ENCODE measurements at regions not wholly inside any gene's neighbourhood (a gene's known extent, or its start where the extent isn't known, plus 50 kb on each side); places are given as distances from the start of the nearest gene placed in this dataset.

DNA sequence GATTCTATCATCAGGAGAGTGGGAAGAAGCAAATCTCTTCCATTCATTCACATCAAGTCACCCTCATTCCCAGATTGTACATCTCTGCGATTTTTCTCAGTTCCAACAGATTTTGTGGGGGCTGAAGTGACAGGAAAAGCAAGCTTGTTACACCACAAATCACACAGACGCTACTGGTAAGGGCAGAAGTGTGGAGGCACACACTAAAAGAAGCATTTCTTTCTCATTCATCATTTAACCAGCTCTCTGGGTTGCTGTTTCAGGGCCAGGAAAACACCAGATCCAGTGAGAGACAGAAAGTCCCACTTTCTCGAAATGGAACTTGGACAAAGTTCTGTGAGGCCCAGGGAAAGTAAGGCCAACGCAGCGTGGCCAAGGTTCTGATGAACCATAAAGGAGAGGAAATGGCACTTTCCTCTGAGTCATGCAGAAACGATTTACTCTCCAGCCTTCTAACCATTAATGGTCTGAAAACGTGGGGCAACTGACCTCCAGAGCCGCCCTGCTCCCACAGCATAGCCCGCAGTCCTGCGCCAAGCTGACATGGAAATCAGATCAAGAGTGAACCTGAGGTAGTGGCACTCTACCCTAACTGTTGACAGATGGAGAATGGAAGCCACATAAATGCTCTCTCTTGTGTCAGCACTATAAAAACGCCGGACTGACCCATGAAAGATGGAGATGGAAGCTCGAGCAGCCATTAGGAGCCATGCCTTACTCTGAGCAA is 191.0 kb downstream of the C1D start:
- no peak for DNase-seq (ENCODE audit: low read depth in 3 of 3)

DNA sequence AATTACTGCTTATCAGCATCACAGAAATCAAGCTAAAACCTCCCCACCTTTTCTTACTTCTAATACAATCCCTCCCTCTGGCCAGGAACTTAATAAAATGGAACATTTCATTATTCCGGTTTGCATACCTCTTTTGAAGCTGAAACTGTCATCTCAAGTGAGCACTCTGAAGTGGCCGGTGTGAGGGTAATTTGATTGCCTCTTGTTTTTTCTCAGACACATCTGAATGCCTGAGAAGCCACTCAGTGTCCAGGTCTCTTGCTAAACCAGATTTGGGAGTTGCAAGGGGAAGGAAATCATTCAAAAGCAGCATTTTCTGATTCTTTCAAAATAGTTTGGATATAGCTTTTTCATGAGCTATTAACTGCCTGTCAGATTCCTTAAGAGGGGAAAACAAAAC is 190.3 kb downstream of the C1D start:
- DNase-seq (ENCODE audit: low read depth in 3 of 3): no peak

DNA sequence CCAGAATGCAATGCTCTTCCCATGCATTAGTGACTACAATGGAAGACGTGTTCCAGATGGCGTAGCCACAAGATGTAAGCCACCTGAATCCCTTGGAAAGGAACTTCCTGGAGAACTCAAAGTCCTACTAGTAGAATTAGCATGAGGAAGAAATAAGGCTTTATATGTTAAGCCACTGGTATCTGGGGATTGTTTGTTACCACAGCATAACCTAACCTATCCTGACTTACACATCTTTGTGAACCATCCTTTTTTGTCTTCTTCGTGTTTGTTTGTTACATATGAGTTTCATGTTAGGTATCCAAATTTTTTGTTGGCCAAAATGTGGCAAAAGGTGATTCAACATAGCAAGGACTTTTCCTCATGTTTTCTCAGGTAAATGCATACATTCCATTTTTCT is 188.9 kb downstream of the C1D start:
- DNase-seq (ENCODE audit: low read depth in 3 of 3): no peak

DNA sequence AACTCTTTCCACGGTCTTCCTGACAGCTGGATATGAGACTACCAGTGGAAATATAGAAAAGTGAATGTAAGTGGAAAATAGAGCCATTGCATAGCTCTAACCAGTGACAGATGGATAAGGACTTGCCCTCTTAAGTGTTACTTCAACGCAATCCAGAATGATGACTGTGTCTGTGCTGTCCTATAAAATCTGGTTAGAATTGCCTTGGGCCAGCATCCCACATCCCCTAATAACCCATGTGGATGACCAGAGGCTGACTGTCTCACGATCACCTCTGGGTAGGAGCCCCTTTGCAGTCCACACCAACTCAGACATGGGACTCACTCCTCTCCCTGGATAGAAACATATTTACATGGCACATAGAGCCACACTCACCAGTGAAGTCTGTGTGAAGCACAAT is 186.6 kb downstream of the C1D start:
- DNase-seq (ENCODE audit: low read depth in 3 of 3): no peak

DNA sequence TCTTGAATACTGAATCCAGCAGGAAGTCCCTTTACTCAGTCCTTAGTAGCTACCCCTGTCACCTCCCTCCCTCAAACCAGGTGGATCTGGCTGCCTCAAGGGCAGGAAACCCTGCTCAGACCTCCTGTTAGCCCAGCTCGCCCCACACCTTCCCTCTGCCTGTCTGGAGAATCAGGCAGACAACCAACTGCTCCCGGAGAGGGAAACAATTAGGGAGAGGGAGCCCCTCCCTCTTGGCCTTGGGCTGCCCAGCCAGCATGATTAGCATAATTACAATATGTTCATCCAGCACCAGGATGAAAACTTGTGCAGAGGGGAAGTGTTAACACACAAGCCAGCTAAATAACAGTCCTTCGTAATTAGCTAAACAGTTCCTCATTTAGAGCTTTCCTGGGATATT is 185.5 kb downstream of the C1D start:
- no peak for DNase-seq (ENCODE audit: low read depth in 3 of 3)

DNA sequence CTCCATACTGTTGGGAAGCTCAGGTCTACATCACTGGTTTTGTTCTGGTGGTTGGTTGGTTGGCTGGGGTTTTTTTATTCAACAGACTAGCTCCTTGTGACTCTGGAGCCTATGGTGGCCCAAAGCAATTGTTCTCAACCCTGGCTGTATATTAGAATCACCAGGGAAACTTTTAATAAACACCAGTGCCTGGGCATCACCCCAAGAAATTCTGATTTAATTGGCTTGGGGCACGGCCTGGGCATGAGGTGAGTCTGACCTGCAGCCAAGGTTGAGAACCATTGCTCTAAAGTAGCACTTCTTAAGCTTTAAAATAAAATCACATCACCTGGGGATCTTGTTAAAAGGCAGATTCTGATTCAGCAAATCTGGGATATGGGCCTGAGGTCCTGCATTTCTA is 184.1 kb downstream of the C1D start:
- no peak for DNase-seq (ENCODE audit: low read depth in 3 of 3)

DNA sequence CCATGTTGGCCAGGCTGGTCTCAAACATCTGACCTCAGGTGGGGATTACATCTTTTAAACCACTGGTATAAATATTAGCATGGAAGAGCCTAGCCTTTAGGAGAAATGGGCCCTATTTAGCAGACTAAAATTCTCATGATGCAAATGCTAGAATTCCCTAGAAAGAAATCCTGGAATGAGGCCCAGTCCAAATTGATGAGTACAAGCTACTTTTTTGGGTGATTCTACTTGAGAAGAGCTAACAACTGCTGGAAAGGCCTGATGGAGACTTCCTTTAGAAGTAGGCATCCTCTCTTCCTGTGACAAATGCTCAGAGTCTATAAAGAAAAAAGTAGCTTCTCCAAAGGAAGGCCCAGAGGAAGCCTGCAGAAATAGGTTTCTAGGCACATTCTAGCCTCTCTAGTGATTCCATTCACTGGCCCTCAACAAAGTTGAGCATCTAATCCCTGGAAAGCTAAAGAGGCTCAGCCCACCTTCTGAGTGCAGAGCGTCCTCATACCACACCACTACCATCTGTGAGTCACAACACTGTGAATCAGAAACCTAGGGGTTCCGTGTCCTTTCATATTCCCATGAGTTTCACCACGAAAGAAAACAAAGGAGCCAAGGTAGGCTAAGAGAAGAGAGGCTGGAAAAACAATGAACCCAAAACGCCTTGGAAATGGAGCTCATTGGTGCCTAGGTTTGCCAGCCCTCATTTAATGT is 183.1 kb downstream of the C1D start:
- DNase-seq (ENCODE audit: low read depth in 3 of 3): no peak

DNA sequence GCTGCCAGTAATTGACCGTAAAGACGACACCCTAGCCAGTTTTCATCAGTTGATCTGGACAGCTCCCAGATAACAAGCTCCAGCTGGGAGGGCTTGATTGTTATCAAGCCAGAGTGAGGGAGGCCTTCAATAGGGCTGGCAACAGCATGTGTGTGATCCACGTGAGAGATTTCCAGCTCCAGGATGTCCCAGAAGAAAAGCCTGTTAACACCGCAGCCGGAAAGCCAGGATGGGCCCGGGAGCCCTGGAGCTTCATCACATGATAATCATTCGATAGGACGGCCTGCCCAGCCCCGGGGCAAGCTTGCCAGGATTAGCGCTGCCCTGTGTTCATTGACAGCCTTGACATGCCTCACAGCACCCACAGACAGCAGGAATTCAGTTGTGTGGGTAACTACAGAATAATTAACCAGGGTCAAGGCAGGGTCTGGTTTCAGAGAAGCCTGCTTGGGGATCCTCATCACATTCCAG is 182.5 kb downstream of the C1D start:
- no peak for DNase-seq (ENCODE audit: low read depth in 3 of 3)

DNA sequence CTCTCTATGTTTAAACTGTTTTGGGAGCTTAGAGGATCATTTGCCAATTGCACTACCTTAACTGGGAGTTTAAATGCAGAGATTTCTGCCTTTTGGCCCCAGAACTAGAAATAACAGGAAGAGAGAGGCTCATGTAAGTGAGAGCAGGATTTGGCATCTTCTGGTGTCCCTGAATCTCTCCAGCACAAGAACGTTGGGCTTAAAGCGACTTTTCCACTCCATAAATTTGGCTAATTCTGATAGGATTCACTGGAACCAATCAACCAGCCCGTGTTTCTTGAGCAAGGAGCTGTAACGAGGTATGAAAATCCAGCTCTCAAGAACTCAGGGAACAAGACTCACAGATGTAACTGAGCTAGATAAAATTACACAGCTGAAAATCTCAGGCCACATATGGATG is 181.0 kb downstream of the C1D start:
- DNase-seq (ENCODE audit: low read depth in 3 of 3): no peak

DNA sequence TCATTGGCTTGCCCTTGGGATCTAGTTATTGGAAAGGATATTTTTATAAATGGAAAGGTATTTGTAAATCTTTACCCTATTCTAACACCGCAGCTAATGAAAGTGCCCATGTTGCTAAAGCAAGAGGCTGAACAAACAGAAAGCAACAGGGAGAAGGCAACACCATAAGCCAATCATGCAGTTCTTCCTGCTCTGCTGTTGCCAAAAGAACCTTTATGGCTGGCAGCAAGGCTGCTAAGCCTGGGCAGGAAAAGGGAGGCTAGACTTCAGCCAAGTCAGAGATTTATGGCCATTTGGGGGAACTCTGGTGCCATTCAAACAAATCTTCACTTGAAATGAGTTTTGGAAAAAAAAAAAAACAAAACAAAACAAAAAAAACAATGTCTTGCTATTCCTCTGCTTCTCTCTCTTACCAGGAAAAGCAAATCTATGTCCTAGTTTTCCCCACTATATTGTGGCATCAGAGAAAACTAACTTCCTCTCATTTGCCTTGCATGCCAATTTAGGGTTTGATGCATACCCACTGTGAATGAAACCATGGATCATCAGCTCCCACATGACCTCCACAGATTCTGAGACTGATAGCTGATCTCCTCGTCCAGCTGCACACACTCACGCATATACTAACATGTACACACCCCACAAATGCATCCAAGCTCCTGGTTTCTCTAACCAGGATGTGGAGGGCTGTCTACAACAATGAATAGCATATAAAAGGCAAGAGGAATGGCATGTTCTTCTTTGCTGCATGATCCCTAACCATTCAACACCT is 179.3 kb downstream of the C1D start:
- no peak for DNase-seq (ENCODE audit: low read depth in 3 of 3)

DNA sequence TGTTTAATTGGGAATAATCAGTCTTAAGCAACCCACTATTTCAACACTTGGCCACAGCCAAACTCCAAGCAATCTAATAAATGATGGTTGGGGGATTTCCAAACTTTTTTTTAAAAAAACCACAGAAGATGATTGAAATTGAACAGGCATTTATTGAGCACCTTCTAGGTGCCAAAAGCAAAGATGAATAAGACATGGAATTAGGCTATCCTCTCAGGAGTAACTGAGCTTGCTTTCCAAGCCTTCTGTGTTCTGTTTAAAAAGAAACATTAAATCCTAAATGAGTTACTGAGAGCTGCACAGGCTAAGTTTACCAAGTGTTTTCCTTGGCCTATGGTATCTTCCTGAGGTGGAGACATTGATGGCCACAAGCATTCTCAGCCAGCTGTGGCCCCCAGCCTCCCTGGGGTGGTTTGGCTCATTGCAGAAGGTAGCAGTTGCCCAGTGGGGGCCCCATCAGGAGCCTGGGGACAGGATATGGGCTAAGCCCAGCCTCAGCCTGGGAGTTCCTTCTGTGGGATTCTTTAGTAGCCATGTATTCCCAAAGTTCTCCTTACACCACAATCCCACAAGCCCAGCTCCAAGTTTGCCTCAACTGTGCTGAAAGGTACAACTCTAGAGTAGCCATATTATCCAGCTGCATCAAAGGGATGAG is 174.3 kb downstream of the C1D start:
- DNase-seq (ENCODE audit: low read depth in 3 of 3): no peak

DNA sequence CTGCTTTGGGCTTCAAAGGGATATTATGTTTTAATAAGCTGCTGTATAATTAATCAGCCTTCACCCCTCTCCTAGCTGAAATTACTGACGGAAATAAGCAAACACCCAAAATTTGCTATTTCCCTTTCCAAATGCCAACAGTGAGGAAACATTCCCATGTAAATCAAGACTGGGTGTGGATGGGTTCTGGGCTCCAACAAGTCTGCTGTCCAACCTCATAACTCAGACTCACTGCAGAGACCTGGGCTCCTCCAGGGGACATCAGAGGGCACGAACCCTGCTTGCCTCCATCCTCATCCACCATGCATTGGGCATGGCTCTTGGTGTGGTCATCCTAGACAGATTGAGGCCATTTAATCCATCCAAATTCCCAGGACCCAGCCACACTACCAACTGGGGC is 173.7 kb downstream of the C1D start:
- no peak for DNase-seq (ENCODE audit: low read depth in 3 of 3)

DNA sequence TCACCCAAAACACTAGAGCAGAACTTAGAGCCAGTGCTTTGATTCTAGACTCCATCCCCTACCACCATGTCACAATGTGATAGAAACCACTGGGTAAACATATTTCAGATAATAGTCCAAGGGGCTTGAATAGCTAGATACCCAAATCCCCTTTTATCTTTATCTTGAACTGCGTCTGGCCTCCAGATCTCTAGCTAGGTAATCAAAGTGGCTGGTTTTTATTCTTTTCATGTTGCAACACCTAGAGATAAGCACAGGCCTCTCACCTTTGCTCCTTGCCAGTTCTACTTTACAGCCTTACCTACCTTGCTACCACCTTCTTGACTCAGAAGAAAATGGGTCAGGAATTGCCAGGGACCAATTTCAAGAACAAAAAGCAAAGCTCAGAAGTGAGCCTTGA is 171.2 kb downstream of the C1D start:
- DNase-seq (ENCODE audit: low read depth in 3 of 3): no peak

DNA sequence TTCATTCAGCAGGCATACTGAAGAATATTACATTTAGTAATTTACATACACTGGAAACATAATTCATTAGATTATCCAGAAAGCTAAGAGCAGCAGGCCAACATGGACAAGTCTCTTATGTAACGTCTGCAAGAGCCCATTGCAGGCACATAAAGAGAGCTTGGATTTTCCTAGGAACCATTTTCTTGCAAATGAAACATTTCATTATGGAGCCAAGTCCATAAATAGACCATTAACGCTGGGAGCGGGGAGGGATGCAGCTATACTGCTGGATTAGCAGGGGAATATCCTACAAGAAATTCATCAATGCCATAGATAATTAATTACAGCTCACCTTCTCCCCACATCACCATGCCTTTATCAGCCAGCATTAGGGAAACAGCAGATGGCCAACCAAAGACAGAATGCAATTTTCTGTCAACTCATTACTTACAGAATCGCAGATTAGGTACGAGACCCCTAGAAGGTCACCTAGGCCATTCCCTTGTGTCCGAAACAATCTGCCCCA is 170.4 kb downstream of the C1D start:
- no peak for DNase-seq (ENCODE audit: low read depth in 3 of 3)

DNA sequence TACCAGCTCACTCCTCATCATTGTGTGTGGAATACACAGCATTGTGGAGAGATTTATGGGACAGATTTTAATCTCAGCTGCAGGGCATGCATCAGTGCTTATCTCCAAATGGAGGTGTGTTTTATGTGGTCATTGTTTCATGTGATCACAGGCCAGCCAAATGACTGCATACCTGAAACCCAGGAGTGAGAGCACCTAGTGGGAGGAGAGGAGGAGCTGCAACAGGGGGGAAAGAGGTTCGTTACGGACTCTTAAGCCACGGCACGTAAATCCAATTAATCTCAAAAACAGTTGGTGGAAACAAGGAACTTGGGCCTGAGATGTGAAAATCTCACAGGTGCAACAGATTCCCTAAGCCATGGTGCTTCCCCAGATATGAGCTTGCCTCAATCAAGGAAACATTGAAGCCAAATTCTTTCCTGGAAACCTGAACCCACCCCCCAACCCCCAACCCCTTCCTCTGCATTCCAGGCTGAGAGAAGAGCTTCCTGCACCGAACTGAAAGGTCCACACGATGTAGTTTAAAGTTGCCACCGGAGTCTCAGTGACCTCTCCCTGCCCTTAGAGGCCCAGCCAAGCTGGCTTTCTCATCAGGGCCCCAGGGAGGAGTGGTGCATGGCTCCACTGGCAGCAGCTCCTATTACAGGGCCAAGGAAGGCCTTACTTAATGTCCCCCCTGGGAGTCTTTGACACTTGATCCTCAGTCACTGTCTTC is 167.4 kb downstream of the C1D start:
- no peak for DNase-seq (ENCODE audit: low read depth in 3 of 3)

DNA sequence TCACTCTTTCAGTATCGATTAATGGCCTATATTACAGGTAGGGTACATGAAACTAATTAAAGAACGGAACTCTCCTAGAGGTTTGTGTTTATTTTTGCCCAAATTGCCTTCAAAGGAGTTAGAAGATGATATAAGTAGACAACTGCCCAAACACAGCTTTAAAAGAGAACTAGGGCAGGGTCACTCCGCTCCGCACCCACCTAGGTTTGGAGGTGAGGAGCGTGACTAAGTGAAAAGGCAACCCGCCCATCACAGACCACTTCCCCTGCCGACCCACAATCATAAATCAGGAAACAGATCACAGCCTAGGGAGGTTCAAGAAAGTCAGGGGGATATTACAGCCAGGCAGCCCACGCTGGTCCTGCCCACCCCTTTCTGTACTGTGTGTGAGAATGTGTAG is 166.7 kb downstream of the C1D start:
- no peak for DNase-seq (ENCODE audit: low read depth in 3 of 3)

DNA sequence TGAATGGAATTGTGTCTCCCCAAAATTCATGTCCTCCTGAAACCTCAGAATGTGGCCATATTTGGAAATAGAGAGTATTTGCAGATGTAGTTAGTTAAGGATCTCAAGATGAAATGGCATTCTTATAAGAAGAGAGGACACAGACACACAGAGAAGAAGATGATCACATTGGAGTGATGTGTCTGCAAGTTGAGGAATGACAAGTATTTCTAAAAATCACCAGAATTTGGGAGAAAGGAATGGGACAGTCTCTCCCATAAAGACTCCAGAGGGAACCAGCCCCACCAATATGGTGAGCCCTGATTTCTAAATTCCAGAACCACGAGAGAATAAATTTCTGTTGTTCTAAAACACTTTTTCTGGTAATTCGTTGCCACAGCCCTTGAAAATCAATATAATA is 166.3 kb downstream of the C1D start:
- no peak for DNase-seq (ENCODE audit: low read depth in 3 of 3)

DNA sequence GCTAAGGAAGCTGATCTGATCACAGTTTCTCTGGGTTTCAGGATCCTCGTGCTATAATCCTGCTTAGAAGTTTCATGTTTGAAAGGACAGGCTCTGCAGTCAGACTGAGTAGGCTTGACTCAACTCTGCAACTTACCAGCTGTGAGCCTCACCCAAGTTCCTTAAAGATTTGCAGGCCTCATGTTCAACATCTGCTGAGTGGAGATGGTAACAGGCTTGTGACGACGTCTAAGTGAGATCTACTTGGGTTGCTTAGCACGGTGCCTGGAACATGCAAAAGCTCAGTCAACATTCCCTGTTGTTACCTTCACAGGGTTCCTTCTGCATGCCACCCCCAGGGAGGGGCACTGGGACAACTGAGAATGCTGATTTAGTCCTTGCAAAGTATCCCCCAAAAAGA is 164.2 kb downstream of the C1D start:
- DNase-seq (ENCODE audit: low read depth in 3 of 3): no peak

DNA sequence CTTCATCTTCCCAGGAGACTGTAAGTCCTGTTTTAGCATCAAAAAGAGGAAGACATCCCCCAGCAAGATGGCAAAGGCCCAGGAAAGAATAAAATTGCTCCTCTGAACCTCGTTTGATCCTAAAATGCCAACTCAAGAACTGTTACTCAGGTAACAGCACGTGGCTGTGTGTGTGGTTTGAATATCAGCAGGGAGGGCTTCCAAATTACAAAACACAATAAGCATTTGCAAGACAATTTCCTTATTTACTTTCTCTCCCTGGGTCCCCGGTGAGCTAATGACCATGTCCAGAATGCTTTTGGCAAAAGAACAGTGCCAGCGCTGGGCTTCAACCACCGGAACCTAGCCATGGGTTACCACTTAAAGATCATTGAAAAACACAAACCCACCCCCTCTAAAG is 163.6 kb downstream of the C1D start:
- no peak for DNase-seq (ENCODE audit: low read depth in 3 of 3)

DNA sequence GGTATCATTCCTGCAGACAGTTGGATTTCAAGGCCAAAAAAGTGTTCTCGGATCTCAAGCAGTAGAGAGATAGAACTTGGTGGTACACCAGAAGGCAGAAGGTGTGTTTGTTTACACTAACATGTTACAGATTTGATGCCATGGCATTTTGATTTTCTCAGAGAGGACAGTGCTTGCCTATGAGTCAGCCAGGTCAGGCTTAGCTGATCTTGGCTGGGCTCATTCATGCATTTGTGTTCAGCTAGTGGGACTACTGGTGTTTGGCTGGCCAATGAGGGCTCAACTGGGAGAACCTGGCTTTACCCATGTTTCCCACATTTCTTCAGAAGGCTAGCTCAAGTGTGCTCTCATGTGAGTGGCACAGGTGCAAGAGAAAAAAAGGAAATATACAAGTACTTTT is 162.0 kb downstream of the C1D start:
- no peak for DNase-seq (ENCODE audit: low read depth in 3 of 3)

DNA sequence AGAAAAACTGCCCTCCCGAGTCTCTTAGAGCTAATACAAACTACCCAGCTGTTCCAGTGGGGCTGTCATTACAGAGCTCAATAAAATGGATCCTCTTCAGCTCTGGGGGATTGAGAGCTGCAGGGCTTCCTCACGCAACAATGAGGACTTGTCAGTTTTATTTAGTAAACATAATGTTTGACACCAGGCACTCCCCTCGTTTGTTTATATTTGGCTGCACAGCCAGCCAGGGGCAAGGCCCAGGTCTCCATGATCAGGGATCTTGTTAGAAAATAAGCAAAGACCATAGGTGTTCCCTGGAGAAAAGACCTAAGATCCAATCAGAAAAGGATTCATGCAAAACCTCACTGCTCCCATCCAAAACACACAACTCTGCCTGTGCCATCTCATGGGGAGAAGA is 158.2 kb downstream of the C1D start:
- no peak for DNase-seq (ENCODE audit: low read depth in 3 of 3)

DNA sequence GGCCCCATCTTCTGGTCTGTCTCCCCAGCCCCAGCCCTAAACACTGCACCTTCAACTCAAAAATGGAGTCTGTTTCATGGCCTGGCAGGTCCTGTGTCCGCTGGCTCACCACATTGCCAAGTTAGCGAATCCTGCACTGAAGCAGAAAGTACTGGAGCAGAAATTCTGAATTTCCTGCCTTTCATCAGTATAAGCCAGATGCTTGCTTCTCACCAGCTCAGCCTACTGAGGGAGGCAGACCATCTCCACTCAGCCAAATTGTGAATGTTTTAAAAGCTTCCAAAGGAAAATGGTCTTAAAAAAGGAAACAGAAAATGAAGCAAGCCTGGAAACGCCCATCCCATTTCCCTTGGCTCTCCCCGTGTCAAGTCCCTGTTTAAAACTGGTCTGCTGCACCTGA is 157.8 kb downstream of the C1D start:
- no peak for DNase-seq (ENCODE audit: low read depth in 3 of 3)
